ENCODE measurements at regions not wholly inside any gene's neighbourhood (a gene's known extent, or its start where the extent isn't known, plus 50 kb on each side); places are given as distances from the start of the nearest gene placed in this dataset.
"Not testable (repeated sequence)": the region's sequence is repeated elsewhere in the genome, so short reads cannot be mapped to it uniquely, and the experiment has no call there.

DNA sequence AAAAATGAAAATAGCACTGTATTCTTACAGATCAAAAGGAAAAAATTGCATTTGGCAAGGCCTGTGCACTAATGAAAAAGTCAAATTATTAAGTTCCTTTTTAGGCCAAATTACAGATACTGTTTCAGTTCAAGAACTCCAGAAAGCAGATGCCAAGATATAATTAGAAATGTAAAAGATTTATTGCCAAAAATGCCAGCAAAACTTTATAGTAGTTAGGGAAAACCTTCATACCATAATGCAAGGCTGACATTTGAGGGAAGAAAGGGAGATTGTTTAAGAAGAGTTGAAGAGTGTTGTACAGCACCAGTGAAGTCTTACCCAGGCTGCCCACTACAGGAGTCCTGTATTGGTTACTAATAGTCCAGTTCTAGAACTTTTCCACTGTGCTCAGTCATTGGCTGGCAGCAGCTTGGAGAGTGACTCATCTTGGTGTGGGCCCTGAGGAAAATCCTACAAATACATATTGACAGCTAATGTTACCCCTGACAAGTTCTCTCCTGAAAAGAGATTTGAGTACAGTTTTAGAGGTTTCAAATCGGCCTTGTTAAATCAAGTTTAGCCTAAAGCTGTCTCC lies 600.4 kb downstream of the C12orf50 start:
- DNase-seq, result no peak
- Mint-ChIP-seq H3K4me3 (ENCODE audit: low read depth, unreplicated experiment) (no peak overlapping the region), H3K9me3 (ENCODE audit: low read depth, unreplicated experiment) (peaks cover 30% of the 10 kb centered on the region), H3K27me3 (ENCODE audit: unreplicated experiment) (no peaks in the 10 kb centered on the region), H3K36me3 (ENCODE audit: insufficient read depth, unreplicated experiment) (no peaks in the 10 kb centered on the region), H3K27ac (ENCODE audit: unreplicated experiment) (peak overlapping the region; percentile 39), H3K4me1 (ENCODE audit: low read depth, unreplicated experiment) (peaks cover 20% of the 10 kb centered on the region)
- intact Hi-C loops (cut with micrococcal nuclease; ENCODE audit: unreplicated experiment), result no loop called here
- TF ChIP-seq, protein P1, sequence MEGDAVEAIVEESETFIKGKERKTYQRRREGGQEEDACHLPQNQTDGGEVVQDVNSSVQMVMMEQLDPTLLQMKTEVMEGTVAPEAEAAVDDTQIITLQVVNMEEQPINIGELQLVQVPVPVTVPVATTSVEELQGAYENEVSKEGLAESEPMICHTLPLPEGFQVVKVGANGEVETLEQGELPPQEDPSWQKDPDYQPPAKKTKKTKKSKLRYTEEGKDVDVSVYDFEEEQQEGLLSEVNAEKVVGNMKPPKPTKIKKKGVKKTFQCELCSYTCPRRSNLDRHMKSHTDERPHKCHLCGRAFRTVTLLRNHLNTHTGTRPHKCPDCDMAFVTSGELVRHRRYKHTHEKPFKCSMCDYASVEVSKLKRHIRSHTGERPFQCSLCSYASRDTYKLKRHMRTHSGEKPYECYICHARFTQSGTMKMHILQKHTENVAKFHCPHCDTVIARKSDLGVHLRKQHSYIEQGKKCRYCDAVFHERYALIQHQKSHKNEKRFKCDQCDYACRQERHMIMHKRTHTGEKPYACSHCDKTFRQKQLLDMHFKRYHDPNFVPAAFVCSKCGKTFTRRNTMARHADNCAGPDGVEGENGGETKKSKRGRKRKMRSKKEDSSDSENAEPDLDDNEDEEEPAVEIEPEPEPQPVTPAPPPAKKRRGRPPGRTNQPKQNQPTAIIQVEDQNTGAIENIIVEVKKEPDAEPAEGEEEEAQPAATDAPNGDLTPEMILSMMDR (IDR thresholded peaks at IDR 0.05; ENCODE audit: unreplicated experiment), result no peak
- no TSS peak for BruUV-seq (replicated peaks)
- CTCF ChIA-PET, result no interaction called here

DNA sequence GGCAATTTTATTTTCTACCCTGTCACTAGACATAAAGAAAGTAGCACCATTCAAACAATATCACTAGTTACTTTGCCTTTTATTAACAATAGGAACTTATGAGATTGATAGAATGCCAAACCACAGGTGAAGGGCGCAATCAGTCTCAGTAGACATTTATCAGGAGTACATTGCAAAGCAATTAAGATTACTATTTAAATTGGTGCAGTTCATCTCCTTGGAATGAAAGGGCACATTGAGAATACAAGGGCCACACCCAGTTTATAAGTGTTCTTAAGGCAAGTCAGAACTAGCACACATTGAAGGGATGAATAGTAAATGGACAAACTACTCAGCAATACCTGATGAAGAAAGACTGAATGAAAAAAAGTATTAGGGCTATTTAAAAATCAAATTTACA lies 601.4 kb downstream of the C12orf50 start:
- Mint-ChIP-seq H3K27me3 (ENCODE audit: unreplicated experiment) (no peaks in the 10 kb centered on the region), H3K4me3 (ENCODE audit: low read depth, unreplicated experiment) (no peak overlapping the region), H3K4me1 (ENCODE audit: low read depth, unreplicated experiment) (peaks cover 20% of the 10 kb centered on the region), H3K27ac (ENCODE audit: unreplicated experiment) (no peak overlapping the region), H3K36me3 (ENCODE audit: insufficient read depth, unreplicated experiment) (no peaks in the 10 kb centered on the region), H3K9me3 (ENCODE audit: low read depth, unreplicated experiment) (peaks cover 30% of the 10 kb centered on the region)
- CTCF ChIA-PET, result no interaction called here
- TF ChIP-seq, protein P1 (IDR thresholded peaks at IDR 0.05; ENCODE audit: unreplicated experiment), result no peak
- DNase-seq, result no peak
- BruUV-seq (replicated peaks), result no TSS peak
- intact Hi-C loops (cut with micrococcal nuclease; ENCODE audit: unreplicated experiment), result no loop called here

DNA sequence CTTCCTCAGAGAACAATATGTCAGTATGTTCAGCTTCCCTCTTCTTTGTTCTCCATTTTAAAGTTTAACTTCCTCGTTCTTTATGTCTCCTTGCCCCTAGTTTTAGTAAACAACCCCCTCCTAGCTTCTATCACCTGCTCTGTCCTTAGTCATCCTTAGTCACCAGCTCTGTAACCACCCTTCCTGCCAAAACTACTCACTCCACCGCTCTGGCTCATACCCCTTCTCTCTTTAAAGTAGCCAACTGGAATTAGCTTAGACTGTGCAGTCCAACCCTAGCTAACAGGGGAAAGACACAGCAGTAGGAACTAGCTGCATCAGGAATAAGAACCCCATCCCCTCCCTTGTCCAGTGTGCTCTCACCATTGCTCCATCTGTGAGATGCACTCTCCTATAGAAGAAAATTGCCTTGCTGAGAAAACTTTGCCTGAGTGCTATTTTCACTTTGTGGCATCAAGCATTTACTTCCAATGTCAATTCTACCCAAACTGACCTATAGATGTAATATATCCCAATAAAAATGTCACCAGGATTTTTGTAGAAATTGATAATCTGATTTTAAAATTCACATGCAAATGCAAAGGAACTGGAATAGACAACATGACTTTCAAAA lies 603.2 kb downstream of the C12orf50 start:
- Mint-ChIP-seq H3K4me3 (ENCODE audit: low read depth, unreplicated experiment) (no peak overlapping the region), H3K27ac (ENCODE audit: unreplicated experiment) (peak overlapping the region; percentile 85), H3K9me3 (ENCODE audit: low read depth, unreplicated experiment) (peaks cover 23% of the 10 kb centered on the region), H3K4me1 (ENCODE audit: low read depth, unreplicated experiment) (peaks cover 20% of the 10 kb centered on the region), H3K27me3 (ENCODE audit: unreplicated experiment) (no peaks in the 10 kb centered on the region), H3K36me3 (ENCODE audit: insufficient read depth, unreplicated experiment) (no peaks in the 10 kb centered on the region)
- intact Hi-C loops (cut with micrococcal nuclease; ENCODE audit: unreplicated experiment), result no loop called here
- TF ChIP-seq, protein P1 (IDR thresholded peaks at IDR 0.05; ENCODE audit: unreplicated experiment), result no peak
- no TSS peak for BruUV-seq (replicated peaks)
- CTCF ChIA-PET, result interaction anchor here (0.7 to 0.9 kb wide), 2 partner anchors 14 to 94 kb away, joined by 3 read pairs; no protein-coding TSS in a partner anchor
- DNase-seq, result peak; percentile 28

DNA sequence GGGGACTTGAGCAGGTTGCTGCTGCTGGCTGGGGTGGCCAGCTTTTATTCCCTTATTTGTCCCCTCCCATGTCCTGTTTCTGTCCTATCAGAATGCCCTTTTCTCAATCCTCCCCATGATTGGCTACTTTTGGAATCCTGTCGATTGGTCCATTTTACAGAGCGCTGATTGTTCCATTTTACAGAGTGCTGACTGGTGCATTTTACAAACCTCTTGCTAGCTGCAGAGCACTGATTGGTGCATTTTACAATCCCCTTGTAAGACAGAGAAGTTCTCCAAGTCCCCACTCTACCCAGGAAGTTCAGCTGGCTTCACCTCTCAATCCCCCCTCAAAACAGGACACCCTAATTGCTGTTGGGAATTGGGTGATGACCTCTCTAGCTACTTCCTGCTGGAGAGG lies 608.0 kb downstream of the C12orf50 start:
- peaks cover 13% of the 10 kb centered on the region for H3K9me3 Mint-ChIP-seq (ENCODE audit: low read depth, unreplicated experiment)
- H3K4me3 Mint-ChIP-seq (ENCODE audit: low read depth, unreplicated experiment); CTCF ChIA-PET; H3K4me1 Mint-ChIP-seq (ENCODE audit: low read depth, unreplicated experiment); H3K36me3 Mint-ChIP-seq (ENCODE audit: insufficient read depth, unreplicated experiment); intact Hi-C loops (cut with micrococcal nuclease; ENCODE audit: unreplicated experiment); DNase-seq; H3K27me3 Mint-ChIP-seq (ENCODE audit: unreplicated experiment); BruUV-seq (replicated peaks); H3K27ac Mint-ChIP-seq (ENCODE audit: unreplicated experiment): not testable (repeated sequence)

DNA sequence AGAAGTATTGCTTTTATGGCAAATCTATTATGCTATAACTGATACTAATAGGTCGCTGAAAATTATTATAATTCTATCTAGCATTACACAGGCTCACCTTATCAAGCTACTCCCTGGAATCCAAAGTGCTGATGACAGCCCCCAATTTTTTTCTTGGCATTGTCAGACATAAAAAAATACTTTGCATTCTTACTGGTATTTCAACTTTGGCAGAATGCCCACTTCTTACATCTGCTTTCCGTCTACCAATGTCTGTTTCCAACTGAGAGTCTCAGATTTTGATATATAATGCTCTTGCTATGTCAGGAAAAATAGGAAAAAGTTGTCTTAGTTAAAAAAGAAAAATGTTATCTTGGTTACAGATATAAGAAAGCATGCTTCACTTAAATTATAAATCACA lies 615.4 kb downstream of the C12orf50 start:
- TF ChIP-seq, protein P1 (IDR thresholded peaks at IDR 0.05; ENCODE audit: unreplicated experiment), result no peak
- BruUV-seq (replicated peaks), result no TSS peak
- H3K27ac Mint-ChIP-seq (ENCODE audit: unreplicated experiment), result no peak overlapping the region
- H3K9me3 Mint-ChIP-seq (ENCODE audit: low read depth, unreplicated experiment), result peaks cover 15% of the 10 kb centered on the region
- H3K4me1 Mint-ChIP-seq (ENCODE audit: low read depth, unreplicated experiment), result no peaks in the 10 kb centered on the region
- no peaks in the 10 kb centered on the region for H3K36me3 Mint-ChIP-seq (ENCODE audit: insufficient read depth, unreplicated experiment)
- CTCF ChIA-PET, result no interaction called here
- no peak for DNase-seq
- no peaks in the 10 kb centered on the region for H3K27me3 Mint-ChIP-seq (ENCODE audit: unreplicated experiment)
- H3K4me3 Mint-ChIP-seq (ENCODE audit: low read depth, unreplicated experiment), result no peak overlapping the region
- intact Hi-C loops (cut with micrococcal nuclease; ENCODE audit: unreplicated experiment), result no loop called here
